B cell (primary cell): ENCODE measurements at regions not wholly inside any gene's neighbourhood (a gene's known extent, or its start where the extent isn't known, plus 50 kb on each side); places are given as distances from the start of the nearest gene placed in this dataset.

Experiments used
- ATAC-seq: fragments of 200-7000 bp; cut with Tn5 transposase; one replicate; pipeline ENCODE4 v1.10.0; 2021; ENCODE audit warnings: low read depth, mild to moderate bottlenecking, moderate number of reproducible peaks, moderate library complexity
- CTCF ChIA-PET: fragments of 350-600 bp; sonication (Branson Sonifier 250); formaldehyde crosslinking; loops from one replicate; lab custom pipeline; 2021; ENCODE audit warnings: antibody characterized with exemption, inconsistent platforms; lab: Charles Lee
- POLR2A ChIA-PET: fragments of 350-600 bp; sonication (Branson Sonifier 250); formaldehyde crosslinking; loops from one replicate; lab custom pipeline; 2021; ENCODE audit warnings: antibody characterized with exemption; lab: Charles Lee
- DNase-seq: peaks from one replicate; pipeline ENCODE4 v3.0.0; 2013
- H2AFZ ChIP-seq: 2 replicates; pipeline ENCODE4 v1.6.1; 2012; ENCODE audit warnings: mild to moderate bottlenecking, low read depth, low read length; ENCODE audit not compliant: insufficient read depth, poor library complexity, severe bottlenecking
- H3K27ac ChIP-seq, 2 donors: 1 replicate in 1 of 2; 2 replicates in 1 of 2; pipeline ENCODE4 v1.5.1; 2012 to 2013; ENCODE audit warnings: low read length in 2 of 2, mild to moderate bottlenecking in 2 of 2, moderate library complexity in 1 of 2
- H3K27me3 ChIP-seq, 4 experiments: fragments of 200-600 bp in 1 of 4; sonication (generic) in 1 of 4; replicated peaks in 1 of 4; 1 replicate in 2 of 4; 2 replicates in 2 of 4; pipeline versions ENCODE4 v1.6.1 to v1.7.0; 2013 to 2016; ENCODE audit warnings: low read length in 3 of 4, mild to moderate bottlenecking in 2 of 4, mixed read lengths in 1 of 4, moderate library complexity in 1 of 4; ENCODE audit not compliant: insufficient read depth in 4 of 4, control insufficient read depth in 3 of 4; ENCODE audit errors: control extremely low read depth in 1 of 4
- H3K36me3 ChIP-seq, 2 experiments: replicated peaks in 1 of 2; 1 replicate in 1 of 2; 2 replicates in 1 of 2; pipeline versions ENCODE4 v1.6.1 to v1.7.1; 2013; ENCODE audit warnings: low read length in 1 of 2; ENCODE audit not compliant: insufficient read depth in 2 of 2, control insufficient read depth in 1 of 2; ENCODE audit errors: control extremely low read depth in 1 of 2, extremely low read depth in 1 of 2
- H3K4me1 ChIP-seq, 2 donors: fragments of 200-600 bp in 1 of 2; sonication (generic) in 1 of 2; 1 replicate in 1 of 2; 2 replicates in 1 of 2; pipeline versions ENCODE4 v1.5.1 to v1.6.1; 2013 to 2017; ENCODE audit warnings: low read length in 2 of 2; ENCODE audit not compliant: control insufficient read depth in 2 of 2, insufficient read depth in 2 of 2
- H3K4me2 ChIP-seq: replicated peaks from 2 replicates; pipeline ENCODE3; 2012; ENCODE audit warnings: mild to moderate bottlenecking, low read depth, low read length; ENCODE audit not compliant: poor library complexity, severe bottlenecking
- H3K4me3 ChIP-seq, 5 experiments: fragments of 200-600 bp in 1 of 5; sonication (generic) in 1 of 5; 1 replicate in 3 of 5; 2 replicates in 2 of 5; pipeline versions ENCODE4 v1.5.1 to v1.7.0; 2011 to 2016; ENCODE audit warnings: low read length in 4 of 5, mild to moderate bottlenecking in 4 of 5, low read depth in 2 of 5, control low read depth in 1 of 5, moderate library complexity in 1 of 5; ENCODE audit not compliant: insufficient read depth in 1 of 5; ENCODE audit errors: control extremely low read depth in 1 of 5, extremely low read depth in 1 of 5
- H3K79me2 ChIP-seq: fragments of 200-600 bp; sonication (generic); one replicate; pipeline ENCODE4 v1.6.0; 2016; ENCODE audit warnings: low read length; ENCODE audit not compliant: control insufficient read depth, insufficient read depth
- H3K9ac ChIP-seq: fragments of 200-600 bp; sonication (generic); 2 replicates; pipeline ENCODE4 v1.6.1; 2017; ENCODE audit warnings: mild to moderate bottlenecking, low read length, moderate library complexity
- H3K9me3 ChIP-seq, 3 donors: one replicate each; pipeline versions ENCODE4 v1.6.1 to v1.7.1; 2013; ENCODE audit warnings: low read length in 2 of 3; ENCODE audit not compliant: control insufficient read depth in 2 of 3, insufficient read depth in 1 of 3; ENCODE audit errors: control extremely low read depth in 1 of 3
- H4K20me1 ChIP-seq: 2 replicates; pipeline ENCODE4 v1.6.0; 2012; ENCODE audit warnings: mild to moderate bottlenecking, low read length; ENCODE audit not compliant: insufficient read depth, control insufficient read depth, poor library complexity, severe bottlenecking
- H3K27ac Mint-ChIP-seq: one replicate; pipeline ENCODE4 v1.8.0; 2021; ENCODE audit warnings: mixed read lengths
- H3K27me3 Mint-ChIP-seq: one replicate; pipeline ENCODE4 v1.8.0; 2021; ENCODE audit warnings: mixed read lengths
- H3K4me1 Mint-ChIP-seq: one replicate; pipeline ENCODE4 v1.8.0; 2021; ENCODE audit warnings: mixed read lengths
- H3K4me3 Mint-ChIP-seq: one replicate; pipeline ENCODE4 v1.8.0; 2021; ENCODE audit warnings: mixed read lengths
- H3K9me3 Mint-ChIP-seq: one replicate; pipeline ENCODE4 v1.8.0; 2022; ENCODE audit warnings: mixed read lengths; ENCODE audit not compliant: insufficient read depth
- EZH2 ChIP-seq: IDR thresholded peaks from 2 replicates; pipeline ENCODE4 v1.6.1; 2012; ENCODE audit warnings: borderline replicate concordance, low read depth, mild to moderate bottlenecking, moderate library complexity, low read length; ENCODE audit not compliant: insufficient read depth, poor library complexity, severe bottlenecking
- WGBS: methylation state at CpG from one replicate; pipeline ENCODE4 v1.1.5; 2013; ENCODE audit warnings: missing lambda C conversion rate; ENCODE audit not compliant: insufficient coverage; 5-methylcytosine and 5-hydroxymethylcytosine counted together
- intact Hi-C: fragments of 100-400 bp; cut with micrococcal nuclease; formaldehyde crosslinking; loops from one replicate; pipeline ENCODE4 v1.10.0; 2022
- TF ChIP-seq, protein P1 (sequence below): fragments of 200-600 bp; IDR thresholded peaks from one replicate; pipeline ENCODE4 v1.8.0; 2022; ENCODE audit warnings: antibody characterized with exemption, mild to moderate bottlenecking

DNA sequence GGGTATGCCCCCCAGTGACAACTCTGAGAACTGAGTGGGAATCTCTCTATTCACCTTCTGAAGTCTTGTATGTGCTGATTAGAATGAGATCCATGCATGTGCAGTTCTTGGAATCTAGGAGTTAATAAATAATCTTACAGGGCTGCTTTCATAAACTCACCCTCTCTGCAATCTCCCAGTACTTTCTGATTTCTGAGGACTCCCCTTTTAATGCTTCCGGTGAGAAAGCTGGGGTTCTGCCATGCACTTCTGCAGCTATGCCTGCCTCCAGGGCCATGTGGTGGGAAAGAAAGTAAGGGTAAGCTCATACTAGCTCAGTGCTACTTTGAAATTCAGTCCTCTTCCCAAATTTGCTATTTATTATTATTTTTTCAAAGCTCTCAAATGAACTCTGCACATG, 432.9 kb downstream of the MTX2 start:
- DNase-seq (no peak), ATAC-seq (no peak)
- Histone ChIP-seq H4K20me1 (no peaks in the 10 kb centered on the region), H3K4me3 (no peak overlapping the region), H3K4me2 (no peak overlapping the region), H3K9me3 (no peaks in the 10 kb centered on the region), H3K4me1 (no peaks in the 10 kb centered on the region), H3K36me3 (no peaks in the 10 kb centered on the region), H2AFZ (no peak overlapping the region), H3K79me2 (no peaks in the 10 kb centered on the region), H3K27ac (no peak overlapping the region), H3K27me3 (peaks cover 0 to 7% (median 0%) of the 10 kb centered on the region in 4 experiments), H3K9ac (no peak overlapping the region)
- peaks cover 13% of the 10 kb centered on the region for H3K27me3 Mint-ChIP-seq
- H3K4me3 Mint-ChIP-seq: no peak overlapping the region
- ChIA-PET CTCF (no interaction called here), POLR2A (no interaction called here)
- no peak for TF ChIP-seq EZH2
- TF ChIP-seq, protein P1, sequence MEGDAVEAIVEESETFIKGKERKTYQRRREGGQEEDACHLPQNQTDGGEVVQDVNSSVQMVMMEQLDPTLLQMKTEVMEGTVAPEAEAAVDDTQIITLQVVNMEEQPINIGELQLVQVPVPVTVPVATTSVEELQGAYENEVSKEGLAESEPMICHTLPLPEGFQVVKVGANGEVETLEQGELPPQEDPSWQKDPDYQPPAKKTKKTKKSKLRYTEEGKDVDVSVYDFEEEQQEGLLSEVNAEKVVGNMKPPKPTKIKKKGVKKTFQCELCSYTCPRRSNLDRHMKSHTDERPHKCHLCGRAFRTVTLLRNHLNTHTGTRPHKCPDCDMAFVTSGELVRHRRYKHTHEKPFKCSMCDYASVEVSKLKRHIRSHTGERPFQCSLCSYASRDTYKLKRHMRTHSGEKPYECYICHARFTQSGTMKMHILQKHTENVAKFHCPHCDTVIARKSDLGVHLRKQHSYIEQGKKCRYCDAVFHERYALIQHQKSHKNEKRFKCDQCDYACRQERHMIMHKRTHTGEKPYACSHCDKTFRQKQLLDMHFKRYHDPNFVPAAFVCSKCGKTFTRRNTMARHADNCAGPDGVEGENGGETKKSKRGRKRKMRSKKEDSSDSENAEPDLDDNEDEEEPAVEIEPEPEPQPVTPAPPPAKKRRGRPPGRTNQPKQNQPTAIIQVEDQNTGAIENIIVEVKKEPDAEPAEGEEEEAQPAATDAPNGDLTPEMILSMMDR: no peak
- no CpG with 5 or more reads among the region's 1 CpG for WGBS
- H3K27ac Mint-ChIP-seq: no peak overlapping the region
- no peaks in the 10 kb centered on the region for H3K4me1 Mint-ChIP-seq
- no peaks in the 10 kb centered on the region for H3K9me3 Mint-ChIP-seq
- intact Hi-C loops: no loop called here

DNA sequence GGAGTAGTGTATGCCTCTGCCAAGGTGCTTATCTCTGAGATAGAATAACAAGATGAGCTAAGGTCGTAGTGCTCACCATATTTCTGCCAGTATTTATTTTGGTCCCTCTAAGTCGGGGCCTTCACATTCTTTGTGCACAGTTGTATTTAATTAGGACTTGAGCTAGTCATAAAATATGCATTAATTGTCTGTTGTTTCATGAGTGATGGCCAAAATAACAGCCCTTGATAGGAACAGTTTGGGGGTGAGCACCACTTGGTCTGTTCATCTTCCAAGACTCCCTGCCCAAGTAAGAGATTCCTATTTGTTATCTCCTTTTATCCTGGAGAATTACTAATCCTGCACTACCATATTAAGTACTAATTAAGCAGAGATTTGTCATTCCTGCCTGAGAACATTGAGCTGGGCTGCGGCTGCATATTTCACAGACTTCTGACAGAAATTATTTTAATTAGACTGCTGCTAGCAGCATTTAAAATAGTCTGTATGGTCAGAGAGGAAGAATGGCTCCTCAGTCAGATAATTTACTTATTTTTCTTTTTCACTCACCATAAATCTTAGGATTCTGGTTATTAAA, 435.1 kb downstream of the MTX2 start:
- no CpG with 5 or more reads among the region's 3 CpGs for WGBS
- no peak overlapping the region for H2AFZ ChIP-seq
- H3K9me3 ChIP-seq: no peaks in the 10 kb centered on the region
- DNase-seq: no peak
- no peak overlapping the region for H3K4me3 ChIP-seq
- H3K9me3 Mint-ChIP-seq: no peaks in the 10 kb centered on the region
- H3K36me3 ChIP-seq: no peaks in the 10 kb centered on the region
- no peak overlapping the region for H3K9ac ChIP-seq
- peaks cover 0 to 7% (median 0%) of the 10 kb centered on the region in 4 experiments for H3K27me3 ChIP-seq
- no peaks in the 10 kb centered on the region for H3K4me1 Mint-ChIP-seq
- TF ChIP-seq EZH2: no peak
- TF ChIP-seq, protein P1: no peak
- no peaks in the 10 kb centered on the region for H4K20me1 ChIP-seq
- no peak overlapping the region for H3K27ac Mint-ChIP-seq
- CTCF ChIA-PET: no interaction called here
- no peak overlapping the region for H3K4me2 ChIP-seq
- intact Hi-C loops: no loop called here
- no peaks in the 10 kb centered on the region for H3K79me2 ChIP-seq
- H3K4me3 Mint-ChIP-seq: no peak overlapping the region
- ATAC-seq: no peak
- H3K27me3 Mint-ChIP-seq: peaks cover 14% of the 10 kb centered on the region
- no peaks in the 10 kb centered on the region for H3K4me1 ChIP-seq
- POLR2A ChIA-PET: no interaction called here
- no peak overlapping the region for H3K27ac ChIP-seq
